HT-29 (cell line): ENCODE measurements at regions not wholly inside any gene's neighbourhood (a gene's known extent, or its start where the extent isn't known, plus 50 kb on each side); places are given as distances from the start of the nearest gene placed in this dataset. TPM values are rescaled to one million over a fixed set of nuclear protein-coding genes. Genes with fewer than 3 reads are reported as not detected.

Experiments used
- DNase-seq: peaks from one replicate; pipeline ENCODE4 v3.0.0-alpha.2; 2015; ENCODE audit warnings: low spot score
- small RNA-seq: library from RNA; depleted of rRNA; stranded (forward); fragments of <200 nt; gene quantifications from one replicate; pipeline ENCODE3, GENCODE V24; 2014

GRCh38 chr1:201766131-201766866 is 62.7 kb upstream of the IPO9 start:
- DNase-seq, result no peak

GRCh38 chr1:201767339-201767738 is 61.6 kb upstream of the IPO9 start:
- no peak for DNase-seq

- DNase-seq, result no peak
Observed at GRCh38 chr1:201769072-201769471, 59.9 kb upstream of the IPO9 start.

- DNase-seq, result no peak
Observed at GRCh38 chr1:201769966-201770365, 59.0 kb upstream of the IPO9 start.

- DNase-seq, result no peak
Observed at GRCh38 chr1:201771466-201771865, 57.5 kb upstream of the IPO9 start.

GRCh38 chr1:201772178-201772577 is 56.8 kb upstream of the IPO9 start:
- no peak for DNase-seq

- no peak for DNase-seq
Observed at GRCh38 chr1:201773764-201774163, 55.2 kb upstream of the IPO9 start.

GRCh38 chr1:201774224-201774982 is 54.6 kb upstream of the IPO9 start:
- no peak for DNase-seq

- DNase-seq, result no peak
Observed at GRCh38 chr1:201774983-201775344, 54.0 kb upstream of the IPO9 start.

- no peak for DNase-seq
Observed at GRCh38 chr1:201775380-201775779, 53.6 kb upstream of the IPO9 start.

GRCh38 chr1:201778279-201779065 is 50.5 kb upstream of the IPO9 start:
- no peak for DNase-seq

Small RNA genes lying in the stretch of these regions (small RNA-seq; reads per million reads assigned to genes)
- gene MIR5191 (not detected), gene RNU6-501P (not detected)
